ENCODE measurements at regions not wholly inside any gene's neighbourhood (a gene's known extent, or its start where the extent isn't known, plus 50 kb on each side); places are given as distances from the start of the nearest gene placed in this dataset.
"Not testable (repeated sequence)": the region's sequence is repeated elsewhere in the genome, so short reads cannot be mapped to it uniquely, and the experiment has no call there.

- Histone ChIP-seq H3K4me3 (no peak overlapping the region), H3K4me1 (no peaks in the 10 kb centered on the region), H3K27me3 (peaks cover 0 to 40% of the 10 kb centered on the region in 2 donors), H3K9me3 (peaks cover 0 to 4% of the 10 kb centered on the region in 2 donors), H3K27ac (no peak overlapping the region), H3K36me3 (no peaks in the 10 kb centered on the region)
- no peak for DNase-seq (ENCODE audit: low spot score in 2 of 2)
- no peak for TF ChIP-seq POLR2AphosphoS5 (IDR thresholded peaks at IDR 0.05)
- TF ChIP-seq POLR2A (IDR thresholded peaks at IDR 0.05): no peak
- no peak for TF ChIP-seq CTCF (IDR thresholded peaks at IDR 0.05)
- intact Hi-C loops (cut with DNase I; ENCODE audit: low total_unique reads): no loop called here
These were observed 276.5 kb upstream of the XYLT1 start for GRCh38 chr16:17747081-17747756.

GRCh38 chr16:17744921-17745572, 274.3 kb upstream of the XYLT1 start:
- H3K36me3 ChIP-seq: no peaks in the 10 kb centered on the region
- intact Hi-C loops (cut with DNase I; ENCODE audit: low total_unique reads): no loop called here
- H3K27me3 ChIP-seq: peaks cover 0 to 40% of the 10 kb centered on the region in 2 donors
- H3K4me3 ChIP-seq: peak overlapping the region in 2 of 3 donors; percentile 43 to 50
- DNase-seq (ENCODE audit: low spot score in 2 of 2): peak in 1 of 2 donors; percentile 38
- no peaks in the 10 kb centered on the region for H3K4me1 ChIP-seq
- H3K9me3 ChIP-seq: peaks cover 0 to 4% of the 10 kb centered on the region in 2 donors
- TF ChIP-seq CTCF (IDR thresholded peaks at IDR 0.05): no peak
- H3K27ac ChIP-seq: peak overlapping the region in 1 of 2 donors; percentile 50

- DNase-seq (ENCODE audit: low spot score in 2 of 2): no peak
- H3K4me3 ChIP-seq: no peak overlapping the region
- H3K27me3 ChIP-seq: peaks cover 0 to 40% of the 10 kb centered on the region in 2 donors
- no peaks in the 10 kb centered on the region for H3K36me3 ChIP-seq
- H3K9me3 ChIP-seq: no peaks in the 10 kb centered on the region
- TF ChIP-seq POLR2A (IDR thresholded peaks at IDR 0.05) (no peak), CTCF (IDR thresholded peaks at IDR 0.05) (no peak), POLR2AphosphoS5 (IDR thresholded peaks at IDR 0.05) (no peak)
- no peak overlapping the region for H3K27ac ChIP-seq
- no peaks in the 10 kb centered on the region for H3K4me1 ChIP-seq
- intact Hi-C loops (cut with DNase I; ENCODE audit: low total_unique reads): no loop called here
These were observed 272.8 kb upstream of the XYLT1 start for GRCh38 chr16:17743578-17743977.

- H3K9me3 ChIP-seq: no peaks in the 10 kb centered on the region
- H3K4me1 ChIP-seq: no peaks in the 10 kb centered on the region
- no peaks in the 10 kb centered on the region for H3K36me3 ChIP-seq
- no peak for TF ChIP-seq CTCF (IDR thresholded peaks at IDR 0.05)
- no peak for TF ChIP-seq POLR2A (IDR thresholded peaks at IDR 0.05)
- TF ChIP-seq POLR2AphosphoS5 (IDR thresholded peaks at IDR 0.05): no peak
- no peak overlapping the region for H3K4me3 ChIP-seq
- H3K27ac ChIP-seq: no peak overlapping the region
- intact Hi-C loops (cut with DNase I; ENCODE audit: low total_unique reads): no loop called here
- DNase-seq (ENCODE audit: low spot score in 2 of 2): no peak
- peaks cover 0 to 36% of the 10 kb centered on the region in 2 donors for H3K27me3 ChIP-seq
These were observed 272.4 kb upstream of the XYLT1 start for GRCh38 chr16:17743158-17743557.

- H3K9me3 ChIP-seq; H3K27me3 ChIP-seq; intact Hi-C loops (cut with DNase I; ENCODE audit: low total_unique reads); DNase-seq (ENCODE audit: low spot score in 2 of 2); H3K4me1 ChIP-seq; H3K27ac ChIP-seq; H3K36me3 ChIP-seq; H3K4me3 ChIP-seq: not testable (repeated sequence)
These were observed 264.3 kb upstream of the XYLT1 start for GRCh38 chr16:17735099-17735498.

Data from breast epithelium (tissue), 4 donors.